NCI-H1092 treated with DMSO at 0.1 percent for 48 hours (cell line): ENCODE measurements at regions not wholly inside any gene's neighbourhood (a gene's known extent, or its start where the extent isn't known, plus 50 kb on each side); places are given as distances from the start of the nearest gene placed in this dataset.

Experiments used
- DNase-seq: peaks from one replicate; lab custom pipeline; 2025; lab: John Stamatoyannopoulos, UW

GRCh38 chr21:16538936-16539440 is 809.2 kb downstream of the USP25 start:
- no peak for DNase-seq

- DNase-seq = no peak
Observed at GRCh38 chr21:16540966-16541727, 811.4 kb downstream of the USP25 start.

- DNase-seq = no peak
Observed at GRCh38 chr21:16550118-16550517, 820.3 kb downstream of the USP25 start.

- DNase-seq = no peak
Observed at GRCh38 chr21:16550917-16551741, 821.3 kb downstream of the USP25 start.

GRCh38 chr21:16552880-16553279 is 823.1 kb downstream of the USP25 start:
- no peak for DNase-seq

- DNase-seq = no peak
Observed at GRCh38 chr21:16554503-16554902, 824.7 kb downstream of the USP25 start.

GRCh38 chr21:16563116-16563515 is 833.3 kb downstream of the USP25 start:
- no peak for DNase-seq

GRCh38 chr21:16563795-16564194 is 834.0 kb downstream of the USP25 start:
- DNase-seq = no peak

- DNase-seq = no peak
Observed at GRCh38 chr21:16568244-16568643, 838.5 kb downstream of the USP25 start.

GRCh38 chr21:16568661-16569060 is 838.9 kb downstream of the USP25 start:
- DNase-seq = no peak

- no peak for DNase-seq
Observed at GRCh38 chr21:16569679-16570078, 839.9 kb downstream of the USP25 start.

- DNase-seq = no peak
Observed at GRCh38 chr21:16570171-16570570, 840.4 kb downstream of the USP25 start.

GRCh38 chr21:16570856-16571255 is 841.1 kb downstream of the USP25 start:
- no peak for DNase-seq

GRCh38 chr21:16571594-16571993 is 841.8 kb downstream of the USP25 start:
- no peak for DNase-seq

GRCh38 chr21:16572032-16572431 is 842.2 kb downstream of the USP25 start:
- DNase-seq = no peak

GRCh38 chr21:16573578-16573977 is 843.8 kb downstream of the USP25 start:
- no peak for DNase-seq

- DNase-seq = no peak
Observed at GRCh38 chr21:16577975-16578374, 848.2 kb downstream of the USP25 start.

GRCh38 chr21:16578912-16579311 is 849.1 kb downstream of the USP25 start:
- DNase-seq = no peak

- DNase-seq = no peak
Observed at GRCh38 chr21:16579538-16579937, 849.8 kb downstream of the USP25 start.

GRCh38 chr21:16580661-16581060 is 850.9 kb downstream of the USP25 start:
- DNase-seq = no peak

- no peak for DNase-seq
Observed at GRCh38 chr21:16583556-16583955, 853.8 kb downstream of the USP25 start.

- DNase-seq = no peak
Observed at GRCh38 chr21:16584756-16585155, 855.0 kb downstream of the USP25 start.

GRCh38 chr21:16585896-16586295 is 856.1 kb downstream of the USP25 start:
- DNase-seq = no peak
